Kidney (tissue), 13 donors: ENCODE measurements at regions not wholly inside any gene's neighbourhood (a gene's known extent, or its start where the extent isn't known, plus 50 kb on each side); places are given as distances from the start of the nearest gene placed in this dataset.

Experiments used
- DNase-seq, 5 donors: peaks; one replicate each; pipeline ENCODE4 v3.0.0-alpha.2; 2013 to 2020
- FAIRE-seq: peaks from 2 replicates; lab custom pipeline; 2012; peaks lifted over from hg19 to GRCh38; lab: Jason Lieb, UNC
- H3K27ac ChIP-seq, 2 donors: one replicate each; pipeline ENCODE4 v1.7.0; 2013; ENCODE audit warnings: low read depth in 2 of 2, low read length in 2 of 2, inconsistent platforms in 1 of 2
- H3K27me3 ChIP-seq: one replicate; pipeline ENCODE4 v1.7.1; 2013; ENCODE audit warnings: low read length, inconsistent platforms; ENCODE audit not compliant: control insufficient read depth, insufficient read depth
- H3K36me3 ChIP-seq, 3 donors: one replicate each; pipeline versions ENCODE4 v1.7.0 to v1.7.1; 2013; ENCODE audit warnings: low read length in 3 of 3, control low read depth in 1 of 3, inconsistent platforms in 1 of 3; ENCODE audit not compliant: insufficient read depth in 3 of 3, control insufficient read depth in 2 of 3
- H3K4me1 ChIP-seq, 3 donors: one replicate each; pipeline versions ENCODE4 v1.7.0 to v1.7.1; 2013; ENCODE audit warnings: low read length in 3 of 3, inconsistent platforms in 1 of 3, low read depth in 1 of 3; ENCODE audit not compliant: control insufficient read depth in 2 of 3, insufficient read depth in 2 of 3
- H3K4me3 ChIP-seq, 3 donors: one replicate each; pipeline versions ENCODE4 v1.7.0 to v1.8.1; 2013; ENCODE audit warnings: low read length in 3 of 3, control low read depth in 1 of 3, inconsistent platforms in 1 of 3
- H3K9ac ChIP-seq, 3 donors: one replicate each; pipeline versions ENCODE4 v1.7.0 to v1.7.1; 2013; ENCODE audit warnings: low read length in 3 of 3, control low read depth in 1 of 3, inconsistent platforms in 1 of 3
- H3K9me3 ChIP-seq, 3 donors: one replicate each; pipeline versions ENCODE4 v1.7.0 to v1.7.1; 2013; ENCODE audit warnings: low read length in 3 of 3, control low read depth in 1 of 3, inconsistent platforms in 1 of 3; ENCODE audit not compliant: control insufficient read depth in 2 of 3, insufficient read depth in 1 of 3
- intact Hi-C: fragments of 100-400 bp; cut with DNase I; formaldehyde crosslinking; loops from one replicate; pipeline ENCODE4 v1.11.1; 2022
- TF ChIP-seq, protein P1 (sequence below): IDR thresholded peaks from 3 replicates; pipeline ENCODE4 v1.5.1; 2012; ENCODE audit warnings: mild to moderate bottlenecking, moderate library complexity, borderline replicate concordance; ENCODE audit not compliant: insufficient read depth; ENCODE audit errors: extremely low read depth
- donor health status: control.
- donor health status: control.
- donor health status: control.
- donor health status: control.
- donor health status: control.
- donor health status: DM: yes; HTN: yes; CAD: no.
- donor health status: Normal renal cell carcinoma (clear cell type).

- Histone ChIP-seq H3K36me3 (peaks cover 0 to 3% (median 0%) of the 10 kb centered on the region in 3 donors), H3K27ac (peak overlapping the region; percentile 86 to 90), H3K27me3 (no peaks in the 10 kb centered on the region), H3K9ac (peak overlapping the region in 2 of 3 donors; percentile 80 to 85), H3K4me1 (peaks cover 0 to 14% (median 8%) of the 10 kb centered on the region in 3 donors), H3K4me3 (peak overlapping the region; percentile 2 to 85 (median 74)), H3K9me3 (no peaks in the 10 kb centered on the region)
- FAIRE-seq (no peak), DNase-seq (peak in 2 of 5 donors; percentile 10 to 78)
- intact Hi-C loops, result no loop called here
- TF ChIP-seq, protein P1, sequence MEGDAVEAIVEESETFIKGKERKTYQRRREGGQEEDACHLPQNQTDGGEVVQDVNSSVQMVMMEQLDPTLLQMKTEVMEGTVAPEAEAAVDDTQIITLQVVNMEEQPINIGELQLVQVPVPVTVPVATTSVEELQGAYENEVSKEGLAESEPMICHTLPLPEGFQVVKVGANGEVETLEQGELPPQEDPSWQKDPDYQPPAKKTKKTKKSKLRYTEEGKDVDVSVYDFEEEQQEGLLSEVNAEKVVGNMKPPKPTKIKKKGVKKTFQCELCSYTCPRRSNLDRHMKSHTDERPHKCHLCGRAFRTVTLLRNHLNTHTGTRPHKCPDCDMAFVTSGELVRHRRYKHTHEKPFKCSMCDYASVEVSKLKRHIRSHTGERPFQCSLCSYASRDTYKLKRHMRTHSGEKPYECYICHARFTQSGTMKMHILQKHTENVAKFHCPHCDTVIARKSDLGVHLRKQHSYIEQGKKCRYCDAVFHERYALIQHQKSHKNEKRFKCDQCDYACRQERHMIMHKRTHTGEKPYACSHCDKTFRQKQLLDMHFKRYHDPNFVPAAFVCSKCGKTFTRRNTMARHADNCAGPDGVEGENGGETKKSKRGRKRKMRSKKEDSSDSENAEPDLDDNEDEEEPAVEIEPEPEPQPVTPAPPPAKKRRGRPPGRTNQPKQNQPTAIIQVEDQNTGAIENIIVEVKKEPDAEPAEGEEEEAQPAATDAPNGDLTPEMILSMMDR, result no peak
Observed at GRCh38 chr7:130941322-130942210, 207.6 kb upstream of the KLF14 start.

GRCh38 chr7:130942211-130942964 is 208.4 kb upstream of the KLF14 start:
- intact Hi-C loops, result no loop called here
- H3K4me1 ChIP-seq, result peaks cover 0 to 14% (median 6%) of the 10 kb centered on the region in 3 donors

DNA sequence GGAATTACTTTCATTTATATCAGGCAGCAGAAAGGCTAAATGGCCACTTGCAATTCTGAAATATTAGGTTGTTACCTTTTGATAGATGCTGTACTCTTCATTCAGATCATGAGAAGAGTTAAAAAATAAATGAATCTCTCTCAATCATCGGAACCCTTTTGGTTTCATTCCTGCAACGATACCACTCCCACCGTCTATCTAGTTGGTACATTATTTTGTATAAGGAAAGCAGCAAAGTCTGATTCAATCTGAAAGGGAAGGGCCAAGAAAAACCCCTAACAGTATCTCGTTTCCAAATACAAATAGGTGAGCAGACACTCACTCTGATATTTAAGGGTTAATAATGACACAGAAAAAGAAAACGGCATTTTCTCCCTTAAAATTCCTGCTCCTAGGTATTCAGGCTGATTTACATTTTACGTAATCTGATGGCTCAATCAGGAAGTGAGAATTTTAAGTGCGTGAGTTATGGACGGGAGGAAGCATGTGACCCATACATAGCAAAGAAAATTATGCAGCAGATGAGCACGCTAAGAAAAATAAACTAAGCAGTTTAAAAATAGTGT is 209.4 kb upstream of the KLF14 start:
- Histone ChIP-seq H3K4me3 (peak overlapping the region; percentile 35 to 74 (median 59)), H3K27me3 (no peaks in the 10 kb centered on the region), H3K4me1 (peaks cover 0 to 14% (median 6%) of the 10 kb centered on the region in 3 donors), H3K9me3 (no peaks in the 10 kb centered on the region), H3K9ac (peak overlapping the region; percentile 1 to 85 (median 24)), H3K27ac (peak overlapping the region; percentile 86 to 90), H3K36me3 (peaks cover 0 to 3% (median 0%) of the 10 kb centered on the region in 3 donors)
- peak in 1 of 5 donors; percentile 34 for DNase-seq
- TF ChIP-seq, protein P1, result no peak
- FAIRE-seq, result peak; percentile 94
- intact Hi-C loops, result no loop called here

More at GRCh38 chr7:130942211-130942964, 208.4 kb upstream of the KLF14 start:
- FAIRE-seq (peak; percentile 27), DNase-seq (peak in 1 of 5 donors; percentile 31)
- Histone ChIP-seq H3K4me3 (peak overlapping the region in 2 of 3 donors; percentile 35 to 74), H3K9me3 (no peaks in the 10 kb centered on the region), H3K9ac (peak overlapping the region in 2 of 3 donors; percentile 45 to 85), H3K27ac (peak overlapping the region; percentile 86 to 90), H3K27me3 (no peaks in the 10 kb centered on the region), H3K36me3 (peaks cover 0 to 3% (median 0%) of the 10 kb centered on the region in 3 donors)
- TF ChIP-seq, protein P1, result no peak
